ENCODE measurements at regions not wholly inside any gene's neighbourhood (a gene's known extent, or its start where the extent isn't known, plus 50 kb on each side); places are given as distances from the start of the nearest gene placed in this dataset.

DNA sequence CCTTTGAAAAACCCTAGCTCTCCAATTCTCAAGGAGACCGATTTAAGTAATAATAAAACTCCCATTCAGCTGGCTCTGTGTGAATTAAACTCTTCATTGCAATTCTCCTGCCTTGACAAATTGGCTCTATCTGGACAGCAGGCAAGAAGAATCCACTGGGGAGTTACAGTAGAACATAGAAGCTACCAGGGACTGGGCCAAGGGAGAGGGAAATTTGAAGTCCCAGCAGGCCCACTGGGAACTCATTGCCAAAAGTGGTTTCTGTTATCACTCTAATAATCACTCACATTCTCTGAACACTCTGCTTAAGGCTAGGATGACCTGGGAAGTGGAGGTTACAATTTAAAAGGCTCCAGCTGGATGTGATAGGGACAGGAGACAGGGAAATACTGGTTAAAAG is 384.5 kb upstream of the CCDC196 start:
- TF ChIP-seq, protein P1, sequence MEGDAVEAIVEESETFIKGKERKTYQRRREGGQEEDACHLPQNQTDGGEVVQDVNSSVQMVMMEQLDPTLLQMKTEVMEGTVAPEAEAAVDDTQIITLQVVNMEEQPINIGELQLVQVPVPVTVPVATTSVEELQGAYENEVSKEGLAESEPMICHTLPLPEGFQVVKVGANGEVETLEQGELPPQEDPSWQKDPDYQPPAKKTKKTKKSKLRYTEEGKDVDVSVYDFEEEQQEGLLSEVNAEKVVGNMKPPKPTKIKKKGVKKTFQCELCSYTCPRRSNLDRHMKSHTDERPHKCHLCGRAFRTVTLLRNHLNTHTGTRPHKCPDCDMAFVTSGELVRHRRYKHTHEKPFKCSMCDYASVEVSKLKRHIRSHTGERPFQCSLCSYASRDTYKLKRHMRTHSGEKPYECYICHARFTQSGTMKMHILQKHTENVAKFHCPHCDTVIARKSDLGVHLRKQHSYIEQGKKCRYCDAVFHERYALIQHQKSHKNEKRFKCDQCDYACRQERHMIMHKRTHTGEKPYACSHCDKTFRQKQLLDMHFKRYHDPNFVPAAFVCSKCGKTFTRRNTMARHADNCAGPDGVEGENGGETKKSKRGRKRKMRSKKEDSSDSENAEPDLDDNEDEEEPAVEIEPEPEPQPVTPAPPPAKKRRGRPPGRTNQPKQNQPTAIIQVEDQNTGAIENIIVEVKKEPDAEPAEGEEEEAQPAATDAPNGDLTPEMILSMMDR (IDR thresholded peaks at IDR 0.05) = no peak
- TF ChIP-seq POLR2AphosphoS5 (IDR thresholded peaks at IDR 0.05) = no peak
